Naive thymus-derived CD8-positive, alpha-beta T cell (primary cell): ENCODE measurements at regions not wholly inside any gene's neighbourhood (a gene's known extent, or its start where the extent isn't known, plus 50 kb on each side); places are given as distances from the start of the nearest gene placed in this dataset.
"Not testable (repeated sequence)": the region's sequence is repeated elsewhere in the genome, so short reads cannot be mapped to it uniquely, and the experiment has no call there.

Experiments
- ATAC-seq, 2 donors: fragments of 150-1000 bp; cut with Tn5 transposase in 1 of 2; sonication (Bioruptor Pico), chemical (Tn5 transposase) in 1 of 2; 1 replicate in 1 of 2; 2 replicates in 1 of 2; pipeline ENCODE4 v1.10.0; 2021; ENCODE audit warnings: mild to moderate bottlenecking in 2 of 2, moderate library complexity in 2 of 2
- POLR2A ChIA-PET: fragments of 350-600 bp; sonication (Branson Sonifier 250); formaldehyde crosslinking; loops from one replicate; lab custom pipeline; 2021; ENCODE audit warnings: antibody characterized with exemption; lab: Charles Lee
- DNase-seq, 10 donors: peaks; one replicate each; pipeline versions ENCODE4 v3.0.0 to v3.0.0-alpha.2; 2020 to 2022
- H3K27ac Mint-ChIP-seq, 10 donors: one replicate each; pipeline ENCODE4 v1.8.0; 2020 to 2022; ENCODE audit warnings: mild to moderate bottlenecking in 10 of 10, mixed read lengths in 10 of 10, moderate library complexity in 4 of 10, inconsistent platforms in 1 of 10
- H3K27me3 Mint-ChIP-seq, 5 donors: one replicate each; pipeline ENCODE4 v1.8.0; 2021 to 2022; ENCODE audit warnings: mixed read lengths in 5 of 5
- H3K36me3 Mint-ChIP-seq, 3 donors: one replicate each; pipeline ENCODE4 v1.8.0; 2020 to 2022; ENCODE audit warnings: mixed read lengths in 3 of 3, mild to moderate bottlenecking in 2 of 3, inconsistent platforms in 1 of 3
- H3K4me1 Mint-ChIP-seq, 4 donors: one replicate each; pipeline ENCODE4 v1.8.0; 2021 to 2022; ENCODE audit warnings: mixed read lengths in 4 of 4
- H3K4me3 Mint-ChIP-seq, 10 donors: one replicate each; pipeline ENCODE4 v1.8.0; 2020 to 2022; ENCODE audit warnings: mild to moderate bottlenecking in 10 of 10, mixed read lengths in 10 of 10, moderate library complexity in 6 of 10, inconsistent platforms in 1 of 10
- H3K9me3 Mint-ChIP-seq, 9 donors: one replicate each; pipeline ENCODE4 v1.8.0; 2020 to 2022; ENCODE audit warnings: mixed read lengths in 9 of 9, mild to moderate bottlenecking in 3 of 9, inconsistent platforms in 1 of 9, moderate library complexity in 1 of 9

- Mint-ChIP-seq H3K27me3 (peaks cover 0 to 4% (median 3%) of the 10 kb centered on the region in 5 donors), H3K36me3 (peaks cover 0 to 16% (median 9%) of the 10 kb centered on the region in 3 donors), H3K9me3 (peaks cover 0 to 22% (median 10%) of the 10 kb centered on the region in 9 donors), H3K4me3 (no peak overlapping the region), H3K4me1 (peaks cover 0 to 2% (median 0%) of the 10 kb centered on the region in 4 donors), H3K27ac (no peak overlapping the region)
- POLR2A ChIA-PET: no interaction called here
- ATAC-seq (no peak), DNase-seq (no peak)
These were observed 259.1 kb upstream of the RBMS1 start for GRCh38 chr2:160752475-160753330.

- Mint-ChIP-seq H3K9me3 (peaks cover 0 to 22% (median 10%) of the 10 kb centered on the region in 9 donors), H3K4me3 (no peak overlapping the region), H3K4me1 (peaks cover 0 to 2% (median 0%) of the 10 kb centered on the region in 4 donors), H3K27ac (no peak overlapping the region), H3K27me3 (peaks cover 0 to 4% (median 3%) of the 10 kb centered on the region in 5 donors), H3K36me3 (peaks cover 0 to 16% (median 9%) of the 10 kb centered on the region in 3 donors)
- POLR2A ChIA-PET: no interaction called here
- DNase-seq (no peak), ATAC-seq (no peak)
These were observed 259.7 kb upstream of the RBMS1 start for GRCh38 chr2:160753331-160753654.

- no peak overlapping the region for H3K27ac Mint-ChIP-seq
- H3K4me1 Mint-ChIP-seq: peaks cover 0 to 2% (median 0%) of the 10 kb centered on the region in 4 donors
- POLR2A ChIA-PET: no interaction called here
- H3K27me3 Mint-ChIP-seq: peaks cover 0 to 4% (median 3%) of the 10 kb centered on the region in 5 donors
- peaks cover 0 to 22% (median 10%) of the 10 kb centered on the region in 9 donors for H3K9me3 Mint-ChIP-seq
- ATAC-seq (no peak), DNase-seq (no peak)
- H3K4me3 Mint-ChIP-seq: no peak overlapping the region
- peaks cover 0 to 16% (median 9%) of the 10 kb centered on the region in 3 donors for H3K36me3 Mint-ChIP-seq
These were observed 260.4 kb upstream of the RBMS1 start for GRCh38 chr2:160753960-160754359.

- Mint-ChIP-seq H3K4me1 (peaks cover 0 to 2% (median 0%) of the 10 kb centered on the region in 4 donors), H3K4me3 (no peak overlapping the region), H3K27ac (peak overlapping the region in 1 of 10 donors; percentile 31), H3K36me3 (peaks cover 0 to 19% (median 10%) of the 10 kb centered on the region in 3 donors), H3K9me3 (peaks cover 0 to 27% (median 14%) of the 10 kb centered on the region in 9 donors), H3K27me3 (peaks cover 0 to 3% (median 0%) of the 10 kb centered on the region in 5 donors)
- POLR2A ChIA-PET: no interaction called here
- ATAC-seq (no peak), DNase-seq (no peak)
These were observed 262.9 kb upstream of the RBMS1 start for GRCh38 chr2:160756481-160756880.

- H3K4me3 Mint-ChIP-seq, H3K27ac Mint-ChIP-seq, ATAC-seq, H3K4me1 Mint-ChIP-seq, POLR2A ChIA-PET, DNase-seq: not testable (repeated sequence)
- Mint-ChIP-seq H3K9me3 (peaks cover 0 to 22% (median 11%) of the 10 kb centered on the region in 9 donors), H3K36me3 (peaks cover 0 to 13% (median 6%) of the 10 kb centered on the region in 3 donors), H3K27me3 (peaks cover 0 to 12% (median 2%) of the 10 kb centered on the region in 5 donors)
These were observed 269.0 kb upstream of the RBMS1 start for GRCh38 chr2:160762493-160763128.

- H3K9me3 Mint-ChIP-seq: peaks cover 2 to 30% (median 15%) of the 10 kb centered on the region in 9 donors
These were observed 289.9 kb upstream of the RBMS1 start for GRCh38 chr2:160783474-160783873.

GRCh38 chr2:160784034-160784433, 290.4 kb upstream of the RBMS1 start:
- Mint-ChIP-seq H3K27me3 (no peaks in the 10 kb centered on the region), H3K9me3 (peaks cover 0 to 24% (median 12%) of the 10 kb centered on the region in 9 donors), H3K36me3 (peaks cover 0 to 2% (median 0%) of the 10 kb centered on the region in 3 donors), H3K4me1 (no peaks in the 10 kb centered on the region), H3K27ac (no peak overlapping the region), H3K4me3 (no peak overlapping the region)
- POLR2A ChIA-PET: no interaction called here
- no peak for DNase-seq
- ATAC-seq: no peak

More at GRCh38 chr2:160783474-160783873, 289.9 kb upstream of the RBMS1 start:
- Mint-ChIP-seq H3K27ac (no peak overlapping the region), H3K27me3 (no peaks in the 10 kb centered on the region), H3K4me3 (no peak overlapping the region), H3K36me3 (peaks cover 0 to 6% (median 4%) of the 10 kb centered on the region in 3 donors), H3K4me1 (no peaks in the 10 kb centered on the region)
- ATAC-seq (no peak), DNase-seq (no peak)
- POLR2A ChIA-PET: no interaction called here

GRCh38 chr2:160790738-160791137, 297.1 kb upstream of the RBMS1 start:
- ATAC-seq: no peak
- Mint-ChIP-seq H3K4me1 (no peaks in the 10 kb centered on the region), H3K27me3 (peaks cover 0 to 2% (median 0%) of the 10 kb centered on the region in 5 donors), H3K27ac (no peak overlapping the region), H3K36me3 (no peaks in the 10 kb centered on the region), H3K4me3 (no peak overlapping the region), H3K9me3 (peaks cover 0 to 3% (median 0%) of the 10 kb centered on the region in 9 donors)
- DNase-seq: no peak
- POLR2A ChIA-PET: no interaction called here

- Mint-ChIP-seq H3K27me3 (peaks cover 0 to 2% (median 0%) of the 10 kb centered on the region in 5 donors), H3K36me3 (no peaks in the 10 kb centered on the region), H3K27ac (no peak overlapping the region), H3K4me3 (no peak overlapping the region), H3K4me1 (no peaks in the 10 kb centered on the region), H3K9me3 (peaks cover 0 to 3% (median 0%) of the 10 kb centered on the region in 9 donors)
- POLR2A ChIA-PET: no interaction called here
- ATAC-seq (no peak), DNase-seq (no peak)
These were observed 298.3 kb upstream of the RBMS1 start for GRCh38 chr2:160791884-160792283.

- Mint-ChIP-seq H3K4me1 (no peaks in the 10 kb centered on the region), H3K4me3 (no peak overlapping the region), H3K27me3 (peaks cover 0 to 2% (median 0%) of the 10 kb centered on the region in 5 donors), H3K9me3 (peaks cover 0 to 6% (median 2%) of the 10 kb centered on the region in 9 donors), H3K27ac (peak overlapping the region in 1 of 10 donors; percentile 56), H3K36me3 (no peaks in the 10 kb centered on the region)
- DNase-seq: no peak
- POLR2A ChIA-PET: no interaction called here
- no peak for ATAC-seq
These were observed 299.2 kb upstream of the RBMS1 start for GRCh38 chr2:160792837-160793236.

GRCh38 chr2:160794926-160795325, 301.3 kb upstream of the RBMS1 start:
- no peak overlapping the region for H3K4me3 Mint-ChIP-seq
- peak overlapping the region in 1 of 10 donors; percentile 63 for H3K27ac Mint-ChIP-seq
- H3K4me1 Mint-ChIP-seq: no peaks in the 10 kb centered on the region
- DNase-seq (no peak), ATAC-seq (no peak)
- POLR2A ChIA-PET: no interaction called here
- H3K27me3 Mint-ChIP-seq: peaks cover 0 to 2% (median 0%) of the 10 kb centered on the region in 5 donors
- H3K36me3 Mint-ChIP-seq: peaks cover 0 to 5% (median 0%) of the 10 kb centered on the region in 3 donors
- H3K9me3 Mint-ChIP-seq: peaks cover 0 to 12% (median 6%) of the 10 kb centered on the region in 9 donors

- ATAC-seq: peak; percentile 39 to 87
- Mint-ChIP-seq H3K4me3 (peak overlapping the region in 1 of 10 donors; percentile 20), H3K4me1 (peaks cover 5 to 8% (median 7%) of the 10 kb centered on the region in 4 donors), H3K27me3 (peaks cover 0 to 1% (median 0%) of the 10 kb centered on the region in 5 donors), H3K9me3 (peaks cover 0 to 4% (median under 1%) of the 10 kb centered on the region in 9 donors), H3K36me3 (no peaks in the 10 kb centered on the region), H3K27ac (peak overlapping the region in 3 of 10 donors; percentile 4 to 78 (median 6))
- peak in 3 of 10 donors; percentile 20 to 55 (median 45) for DNase-seq
- POLR2A ChIA-PET: no interaction called here
These were observed 310.3 kb upstream of the RBMS1 start for GRCh38 chr2:160803881-160804280.

GRCh38 chr2:160810406-160810805, 316.8 kb upstream of the RBMS1 start:
- H3K27me3 Mint-ChIP-seq: peaks cover 0 to 1% (median 0%) of the 10 kb centered on the region in 5 donors
- no peak overlapping the region for H3K27ac Mint-ChIP-seq

More at GRCh38 chr2:160810406-160810805, 316.8 kb upstream of the RBMS1 start:
- DNase-seq (no peak), ATAC-seq (no peak)
- peaks cover 0 to 4% (median 0%) of the 10 kb centered on the region in 9 donors for H3K9me3 Mint-ChIP-seq
- no peaks in the 10 kb centered on the region for H3K36me3 Mint-ChIP-seq
- POLR2A ChIA-PET: no interaction called here
- no peaks in the 10 kb centered on the region for H3K4me1 Mint-ChIP-seq
- no peak overlapping the region for H3K4me3 Mint-ChIP-seq
